HUES64 (cell line): ENCODE measurements at regions not wholly inside any gene's neighbourhood (a gene's known extent, or its start where the extent isn't known, plus 50 kb on each side); places are given as distances from the start of the nearest gene placed in this dataset.

ENCODE experiments used
- H3K27ac ChIP-seq: 2 replicates; pipeline ENCODE4 v1.7.0; 2013; ENCODE audit warnings: low read depth, low read length, inconsistent platforms
- H3K27me3 ChIP-seq: 2 replicates; pipeline ENCODE4 v1.6.1; 2013; ENCODE audit warnings: mild to moderate bottlenecking, low read length; ENCODE audit not compliant: insufficient read depth
- H3K36me3 ChIP-seq: 2 replicates; pipeline ENCODE4 v1.6.1; 2013; ENCODE audit warnings: mild to moderate bottlenecking, low read length; ENCODE audit not compliant: insufficient read depth
- H3K4me1 ChIP-seq: 2 replicates; pipeline ENCODE4 v1.6.1; 2013; ENCODE audit warnings: mild to moderate bottlenecking, low read length, moderate library complexity; ENCODE audit not compliant: insufficient read depth
- H3K4me3 ChIP-seq: 2 replicates; pipeline ENCODE4 v1.5.1; 2013; ENCODE audit warnings: mild to moderate bottlenecking, low read length, moderate library complexity
- H3K9ac ChIP-seq: 2 replicates; pipeline ENCODE4 v1.6.1; 2013; ENCODE audit warnings: mild to moderate bottlenecking, low read depth, low read length
- H3K9me3 ChIP-seq: 2 replicates; pipeline ENCODE4 v1.6.1; 2013; ENCODE audit warnings: low read depth, low read length; ENCODE audit not compliant: insufficient read depth
- WGBS: fragments of 150-250, 120-280 bp; methylation state at CpG from one replicate; pipeline ENCODE4 v1.1.7; 2013; ENCODE audit warnings: missing lambda C conversion rate; 5-methylcytosine and 5-hydroxymethylcytosine counted together

DNA sequence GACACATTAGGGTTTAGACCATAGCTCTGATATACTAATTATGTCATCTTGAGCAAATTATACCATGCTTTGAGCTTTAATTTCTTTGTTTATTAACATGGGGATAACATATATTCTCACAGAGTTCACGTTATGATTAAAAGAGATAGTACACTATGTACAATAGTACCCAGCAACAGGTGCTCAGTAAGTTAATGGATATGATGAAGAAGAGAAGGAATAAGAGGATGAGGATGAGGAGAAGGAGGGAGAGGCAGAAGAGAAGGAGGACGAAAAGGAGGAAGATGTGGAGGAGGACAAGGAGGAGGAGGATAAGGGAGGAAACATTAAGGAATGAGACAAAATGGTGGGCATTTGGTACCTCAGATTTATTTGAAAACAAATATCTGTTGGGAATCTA lies 260.4 kb downstream of the SH2D1A start:
- Histone ChIP-seq H3K4me1 (no peaks in the 10 kb centered on the region), H3K27ac (no peak overlapping the region), H3K27me3 (no peaks in the 10 kb centered on the region), H3K9me3 (no peaks in the 10 kb centered on the region), H3K9ac (no peak overlapping the region), H3K4me3 (no peak overlapping the region), H3K36me3 (no peaks in the 10 kb centered on the region)
- 93% methylated on average over 1 of the region's 2 CpGs for WGBS

DNA sequence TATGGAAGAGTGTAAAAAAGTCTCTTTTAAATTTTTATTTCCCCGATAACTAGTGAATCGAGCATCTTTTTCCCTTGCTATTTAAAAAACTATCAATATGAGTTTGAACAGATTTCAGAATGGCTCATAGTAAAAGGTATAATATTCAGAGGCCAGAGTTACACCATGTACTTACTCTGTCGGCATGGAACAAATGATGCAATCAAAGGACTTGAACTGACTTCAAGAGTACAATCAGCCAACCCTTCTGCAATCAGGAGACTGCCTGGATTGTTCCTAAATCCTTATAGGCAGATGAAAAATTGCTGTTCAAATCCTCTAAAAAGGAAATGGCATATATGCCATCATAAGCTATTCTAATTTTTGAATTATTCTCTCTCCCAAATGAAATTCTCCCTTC lies 273.3 kb downstream of the SH2D1A start:
- Histone ChIP-seq H3K36me3 (no peaks in the 10 kb centered on the region), H3K9me3 (no peaks in the 10 kb centered on the region), H3K4me1 (no peaks in the 10 kb centered on the region), H3K9ac (no peak overlapping the region), H3K27me3 (no peaks in the 10 kb centered on the region), H3K4me3 (no peak overlapping the region), H3K27ac (no peak overlapping the region)
- WGBS, result 100% methylated on average over 1 of the region's 3 CpGs

DNA sequence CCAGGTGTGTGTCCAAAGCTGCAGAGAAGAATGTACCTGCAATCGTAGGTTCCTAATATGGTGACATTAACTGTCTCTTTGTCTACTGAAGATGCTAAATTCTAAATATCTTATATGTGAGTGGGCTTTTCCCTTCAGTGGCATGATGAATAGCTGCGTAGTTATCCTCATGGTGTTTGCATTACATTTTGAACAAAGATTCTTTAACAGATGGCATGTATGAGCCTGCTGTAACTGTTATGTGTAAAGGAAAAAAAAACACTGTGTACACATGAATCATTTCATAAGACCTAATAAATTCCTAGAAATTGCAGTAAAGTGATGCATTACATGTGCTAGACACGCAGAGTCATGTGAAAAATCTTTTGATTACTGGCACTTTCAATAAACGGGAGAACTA lies 288.0 kb downstream of the SH2D1A start:
- WGBS, result 100% methylated on average over 2 of the region's 4 CpGs
- Histone ChIP-seq H3K4me1 (no peaks in the 10 kb centered on the region), H3K27me3 (no peaks in the 10 kb centered on the region), H3K9me3 (no peaks in the 10 kb centered on the region), H3K27ac (no peak overlapping the region), H3K36me3 (no peaks in the 10 kb centered on the region), H3K4me3 (no peak overlapping the region), H3K9ac (no peak overlapping the region)

DNA sequence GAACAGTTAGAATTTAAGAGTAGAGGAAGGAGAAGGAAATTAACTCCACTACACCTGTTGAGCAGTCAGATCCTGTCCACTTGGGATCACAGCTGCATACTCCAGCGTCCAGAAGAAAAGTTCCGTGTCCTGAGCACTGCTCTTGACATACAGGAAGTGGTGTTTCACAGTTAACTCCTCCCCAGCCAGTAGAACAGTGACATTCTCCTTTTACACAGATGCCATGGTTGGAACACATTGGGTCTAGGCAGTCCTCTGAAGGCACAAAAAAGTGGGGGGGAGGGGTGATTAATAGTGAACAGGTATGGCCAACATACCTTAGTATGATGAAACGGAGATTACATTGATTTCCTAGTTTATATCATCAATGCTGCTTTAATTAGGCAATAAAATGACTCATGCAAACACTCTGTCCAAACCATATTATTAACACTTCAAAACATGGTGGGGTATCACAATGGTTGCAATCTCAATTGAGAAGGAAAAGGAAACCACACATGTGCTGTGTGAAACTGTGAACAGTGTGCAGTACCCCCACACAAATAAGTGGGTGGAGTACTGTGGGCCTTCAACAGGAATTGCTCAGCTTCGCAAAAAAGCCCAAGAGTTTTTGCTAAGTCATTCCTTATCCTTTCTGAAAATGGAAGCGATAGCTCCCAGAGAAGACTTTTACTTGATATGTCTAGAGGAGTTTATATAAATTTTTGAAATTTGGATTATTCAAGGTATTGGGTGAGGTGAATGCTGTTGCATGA lies 295.6 kb downstream of the SH2D1A start:
- 97% methylated on average over 4 of the region's 5 CpGs for WGBS
- H3K36me3 ChIP-seq, result no peaks in the 10 kb centered on the region
- no peaks in the 10 kb centered on the region for H3K9me3 ChIP-seq
- H3K4me1 ChIP-seq, result no peaks in the 10 kb centered on the region
- no peak overlapping the region for H3K27ac ChIP-seq
- H3K4me3 ChIP-seq, result no peak overlapping the region
- H3K9ac ChIP-seq, result no peak overlapping the region
- H3K27me3 ChIP-seq, result no peaks in the 10 kb centered on the region

DNA sequence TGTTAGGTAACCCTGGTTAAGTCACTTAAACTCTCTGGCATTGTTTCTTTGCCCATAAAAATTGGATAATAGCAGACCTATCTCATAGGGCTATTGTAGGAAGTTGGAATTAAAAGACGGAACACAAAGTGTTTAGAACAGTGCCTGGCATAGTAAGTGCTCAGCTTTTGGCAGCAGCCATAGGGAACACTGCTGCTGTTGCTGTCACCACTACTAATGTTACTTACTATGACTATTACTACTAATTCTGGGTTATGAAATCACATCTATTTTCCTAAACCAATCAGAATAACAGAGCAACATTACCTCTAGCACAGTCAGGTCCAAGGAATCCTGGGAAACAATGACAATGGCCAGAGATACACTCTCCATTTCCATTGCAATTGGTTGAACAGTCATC lies 300.0 kb downstream of the SH2D1A start:
- no peak overlapping the region for H3K4me3 ChIP-seq
- H3K4me1 ChIP-seq, result peaks cover 10% of the 10 kb centered on the region; the same call in 1 of the 2 replicates
- H3K27ac ChIP-seq, result no peak overlapping the region
- no peaks in the 10 kb centered on the region for H3K36me3 ChIP-seq
- 91% methylated on average over 1 of the region's 1 CpG for WGBS
- no peak overlapping the region for H3K9ac ChIP-seq
- H3K27me3 ChIP-seq, result no peaks in the 10 kb centered on the region
- H3K9me3 ChIP-seq, result no peaks in the 10 kb centered on the region

DNA sequence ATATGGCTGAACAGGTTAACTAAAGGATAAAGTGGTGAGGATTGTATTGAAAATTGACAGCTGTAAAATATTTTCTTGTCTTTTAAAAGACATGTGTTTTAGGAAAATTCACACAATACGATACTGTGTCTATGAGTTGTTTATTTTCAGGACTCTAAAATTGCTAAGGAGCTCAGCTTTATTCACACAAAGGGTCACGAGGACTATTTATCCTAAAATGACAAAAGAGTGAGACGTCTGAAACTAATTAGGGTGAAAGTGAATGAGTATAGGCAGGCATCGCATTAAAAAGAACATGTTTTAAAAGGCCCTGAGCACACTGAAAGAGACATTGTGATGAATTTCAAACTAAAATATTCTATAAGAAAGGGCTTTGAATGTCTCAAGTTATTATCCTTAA lies 304.7 kb downstream of the SH2D1A start:
- Histone ChIP-seq H3K9me3 (no peaks in the 10 kb centered on the region), H3K4me1 (peaks cover 20% of the 10 kb centered on the region; the same call in 1 of the 2 replicates), H3K36me3 (no peaks in the 10 kb centered on the region), H3K4me3 (no peak overlapping the region), H3K9ac (no peak overlapping the region), H3K27ac (no peak overlapping the region), H3K27me3 (no peaks in the 10 kb centered on the region)
- 70% methylated on average over 4 of the region's 4 CpGs for WGBS

DNA sequence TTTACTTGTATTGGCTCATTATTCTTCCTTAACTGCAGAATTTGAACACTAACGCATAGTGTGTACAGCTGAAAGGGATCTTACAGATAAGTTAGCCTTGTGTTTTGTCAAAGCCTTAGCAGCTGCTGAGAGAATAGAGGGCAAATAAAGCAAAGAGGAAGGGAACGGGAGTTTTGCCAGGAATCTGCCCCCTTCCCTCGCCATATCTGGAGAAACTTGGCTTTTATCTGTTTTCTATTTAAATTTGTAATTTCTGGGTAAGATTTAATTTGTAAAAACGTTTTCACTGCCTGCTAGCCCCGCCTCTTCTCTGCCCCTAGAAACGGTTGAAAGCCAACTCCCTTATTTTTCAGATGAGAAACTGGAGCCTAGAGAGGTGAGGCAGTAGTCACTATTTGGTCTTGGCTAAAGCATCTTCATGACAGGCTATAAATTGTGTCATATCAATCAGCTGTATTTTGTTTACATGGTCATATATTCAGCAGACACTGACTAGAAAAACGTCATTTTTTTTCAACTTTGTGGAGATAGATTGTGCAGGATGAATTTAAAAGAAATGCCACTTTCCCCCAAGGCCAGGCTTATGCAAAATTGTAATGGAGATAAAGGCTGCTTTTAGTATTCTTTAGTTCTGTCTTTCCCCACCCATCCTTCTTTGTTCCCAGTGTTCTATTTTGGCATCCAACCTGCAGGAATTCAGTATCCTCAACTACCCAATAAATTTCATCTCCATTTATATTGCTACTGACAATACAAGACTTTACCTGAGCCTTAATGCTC lies 319.4 kb downstream of the SH2D1A start:
- Histone ChIP-seq H3K27ac (peak overlapping the region; percentile 31; the same call in 1 of the 2 replicates), H3K36me3 (no peaks in the 10 kb centered on the region), H3K27me3 (no peaks in the 10 kb centered on the region), H3K9ac (no peak overlapping the region), H3K9me3 (no peaks in the 10 kb centered on the region), H3K4me1 (peaks cover 13% of the 10 kb centered on the region; the same call in 1 of the 2 replicates), H3K4me3 (no peak overlapping the region)
- 47% methylated on average over 5 of the region's 7 CpGs for WGBS

DNA sequence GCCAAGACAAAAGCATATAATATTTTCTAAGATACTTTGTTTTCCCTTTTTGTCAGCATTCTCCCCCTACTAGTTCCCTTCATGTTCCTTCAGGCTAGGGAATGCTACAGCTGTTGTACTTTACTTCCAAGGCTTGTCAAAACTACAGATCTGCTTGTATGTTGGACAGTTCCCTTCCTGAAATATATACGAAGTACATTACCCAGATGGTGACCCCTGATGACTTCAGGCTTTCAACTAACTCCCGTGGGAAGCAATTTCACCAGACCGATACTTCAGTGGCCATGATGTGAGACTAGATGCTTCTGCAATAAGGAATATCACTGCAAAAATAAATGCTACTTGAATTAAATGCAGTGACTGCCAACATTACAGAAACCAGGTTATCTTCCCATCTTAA lies 332.8 kb downstream of the SH2D1A start:
- 90% methylated on average over 3 of the region's 3 CpGs for WGBS
- H3K27ac ChIP-seq, result no peak overlapping the region

DNA sequence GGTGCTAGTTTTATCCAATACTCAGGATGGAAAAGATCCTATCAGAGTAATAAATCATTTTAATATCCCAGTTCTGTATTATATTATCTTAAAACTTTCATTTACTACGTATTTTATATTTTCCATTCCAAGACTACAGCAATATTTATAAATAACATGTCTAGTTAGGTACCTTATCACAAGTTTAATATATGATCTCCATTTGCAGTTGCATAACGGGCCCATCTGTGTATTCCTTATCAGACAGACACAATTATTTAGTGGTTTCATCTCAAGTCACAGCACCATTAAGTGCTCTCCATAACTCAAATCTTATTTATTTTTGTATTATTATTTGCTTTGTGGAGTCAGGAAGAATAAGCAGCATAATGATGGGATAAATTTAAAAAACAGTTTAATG lies 333.9 kb downstream of the SH2D1A start:
- Histone ChIP-seq H3K27ac (no peak overlapping the region), H3K4me3 (no peak overlapping the region), H3K9ac (no peak overlapping the region), H3K4me1 (no peaks in the 10 kb centered on the region), H3K27me3 (no peaks in the 10 kb centered on the region), H3K36me3 (no peaks in the 10 kb centered on the region), H3K9me3 (no peaks in the 10 kb centered on the region)
- WGBS, result 92% methylated on average over 1 of the region's 2 CpGs

More for the DNA sequence above, 332.8 kb downstream of the SH2D1A start:
- Histone ChIP-seq H3K9me3 (no peaks in the 10 kb centered on the region), H3K36me3 (no peaks in the 10 kb centered on the region), H3K4me3 (no peak overlapping the region), H3K4me1 (no peaks in the 10 kb centered on the region), H3K27me3 (no peaks in the 10 kb centered on the region), H3K9ac (no peak overlapping the region)

DNA sequence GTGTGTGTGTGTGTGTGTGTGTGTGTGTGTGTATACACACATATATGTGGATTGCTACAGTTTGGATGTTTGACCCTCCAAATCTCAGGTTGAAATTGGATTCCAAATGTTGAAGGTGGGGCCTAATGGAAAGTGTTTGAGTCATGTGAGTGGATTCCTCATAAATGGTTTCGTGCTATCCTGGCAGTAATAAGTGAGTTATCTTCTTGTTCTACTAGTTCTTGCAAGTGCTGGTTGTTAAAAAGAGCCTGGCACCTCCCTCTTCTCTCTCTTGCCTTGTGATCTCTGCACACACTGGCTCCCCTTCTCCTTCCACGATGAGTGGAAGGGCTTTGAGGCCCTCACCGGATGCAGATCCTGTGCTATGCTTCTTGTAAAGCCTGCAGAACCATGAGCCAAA lies 344.1 kb downstream of the SH2D1A start:
- Histone ChIP-seq H3K9me3 (no peaks in the 10 kb centered on the region), H3K36me3 (no peaks in the 10 kb centered on the region), H3K27me3 (no peaks in the 10 kb centered on the region), H3K9ac (no peak overlapping the region), H3K4me1 (no peaks in the 10 kb centered on the region), H3K27ac (no peak overlapping the region), H3K4me3 (no peak overlapping the region)
- 91% methylated on average over 3 of the region's 3 CpGs for WGBS

DNA sequence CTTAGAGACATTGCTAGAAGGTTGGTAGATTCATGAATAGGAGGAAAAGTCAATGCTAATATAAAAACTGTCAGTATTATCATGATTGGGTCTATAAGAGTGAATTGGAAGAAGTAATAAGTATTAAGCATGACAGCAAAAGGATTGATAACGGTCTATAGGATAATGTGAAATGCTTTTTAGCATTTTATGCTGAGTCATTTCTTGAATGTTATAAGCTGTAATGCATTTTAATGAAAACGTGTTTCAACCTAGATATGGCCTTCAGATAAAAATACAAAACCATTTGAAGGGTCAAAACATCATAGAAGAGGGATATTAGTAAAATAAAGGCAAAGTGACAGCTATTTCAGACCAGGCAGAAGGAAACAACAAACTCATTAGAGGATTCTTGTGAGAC lies 353.5 kb downstream of the SH2D1A start:
- WGBS, result 86% methylated on average over 2 of the region's 2 CpGs
- Histone ChIP-seq H3K4me1 (no peaks in the 10 kb centered on the region), H3K27ac (no peak overlapping the region), H3K4me3 (no peak overlapping the region), H3K36me3 (no peaks in the 10 kb centered on the region), H3K9ac (no peak overlapping the region), H3K9me3 (no peaks in the 10 kb centered on the region), H3K27me3 (no peaks in the 10 kb centered on the region)
